ENCODE measurements at regions not wholly inside any gene's neighbourhood (a gene's known extent, or its start where the extent isn't known, plus 50 kb on each side); places are given as distances from the start of the nearest gene placed in this dataset.
"Not testable (repeated sequence)": the region's sequence is repeated elsewhere in the genome, so short reads cannot be mapped to it uniquely, and the experiment has no call there.

GRCh38 chr3:14263317-14264005 is 84.8 kb downstream of the LSM3 start:
- CTCF ChIA-PET = interaction anchor here (0.7 to 6.2 kb wide), 3 partner anchors 192 to 203 kb away, joined by 3 to 63 read pairs (median 4); no protein-coding TSS in a partner anchor
- POLR2A ChIA-PET = no interaction called here
- TF ChIP-seq CTCF (IDR thresholded peaks at IDR 0.05; ENCODE audit: control extremely low read depth, extremely low read depth, low read depth, missing control alignments) = no peak
- no peak for DNase-seq (ENCODE audit: extremely low spot score)

- TF ChIP-seq CTCF (IDR thresholded peaks at IDR 0.05; ENCODE audit: control extremely low read depth, extremely low read depth, low read depth, missing control alignments) = no peak
- CTCF ChIA-PET = interaction anchor here (0.8 to 2.0 kb wide), 3 partner anchors 12 to 203 kb away, joined by 3 to 9 read pairs (median 5); no protein-coding TSS in a partner anchor
- POLR2A ChIA-PET = no interaction called here
- DNase-seq (ENCODE audit: extremely low spot score) = no peak
Measured at GRCh38 chr3:14265246-14265962, 86.8 kb downstream of the LSM3 start.

- ChIA-PET CTCF (interaction anchor here (2.0 kb wide), 1 partner anchor 196 kb away, joined by 9 read pairs; no protein-coding TSS in a partner anchor), POLR2A (no interaction called here)
- DNase-seq (ENCODE audit: extremely low spot score) = no peak
Measured at GRCh38 chr3:14266361-14266760, 87.7 kb downstream of the LSM3 start.

GRCh38 chr3:14267976-14268375 is 89.4 kb downstream of the LSM3 start:
- CTCF ChIA-PET = interaction anchor here (1.5 to 1.9 kb wide), 2 partner anchors 9 to 200 kb away, joined by 4 to 6 read pairs; no protein-coding TSS in a partner anchor
- no peak for TF ChIP-seq CTCF (IDR thresholded peaks at IDR 0.05; ENCODE audit: control extremely low read depth, extremely low read depth, low read depth, missing control alignments)
- DNase-seq (ENCODE audit: extremely low spot score) = no peak
- POLR2A ChIA-PET = no interaction called here

More at GRCh38 chr3:14266361-14266760, 87.7 kb downstream of the LSM3 start:
- no peak for TF ChIP-seq CTCF (IDR thresholded peaks at IDR 0.05; ENCODE audit: control extremely low read depth, extremely low read depth, low read depth, missing control alignments)

GRCh38 chr3:14268897-14269296 is 90.3 kb downstream of the LSM3 start:
- ChIA-PET POLR2A (no interaction called here), CTCF (interaction anchor here (1.5 to 1.9 kb wide), 2 partner anchors 9 to 199 kb away, joined by 4 to 6 read pairs; no protein-coding TSS in a partner anchor)
- TF ChIP-seq CTCF (IDR thresholded peaks at IDR 0.05; ENCODE audit: control extremely low read depth, extremely low read depth, low read depth, missing control alignments) = no peak

GRCh38 chr3:14272041-14272958 is 93.7 kb downstream of the LSM3 start:
- POLR2A ChIA-PET = not testable (repeated sequence)
- CTCF ChIA-PET = interaction anchor here (2.8 kb wide), 1 partner anchor 10 kb away, joined by 9 read pairs; no protein-coding TSS in a partner anchor

More at GRCh38 chr3:14268897-14269296, 90.3 kb downstream of the LSM3 start:
- DNase-seq (ENCODE audit: extremely low spot score) = no peak

GRCh38 chr3:14272959-14273560 is 94.4 kb downstream of the LSM3 start:
- CTCF ChIA-PET; DNase-seq (ENCODE audit: extremely low spot score); POLR2A ChIA-PET: not testable (repeated sequence)

More at GRCh38 chr3:14272041-14272958, 93.7 kb downstream of the LSM3 start:
- not testable (repeated sequence) for DNase-seq (ENCODE audit: extremely low spot score)
